Inflammatory macrophage (primary cell): ENCODE measurements at regions not wholly inside any gene's neighbourhood (a gene's known extent, or its start where the extent isn't known, plus 50 kb on each side); places are given as distances from the start of the nearest gene placed in this dataset.
A peak's percentile ranks its signal among the peaks of the same experiment; 100 is the strongest.
"Not testable (repeated sequence)": the region's sequence is repeated elsewhere in the genome, so short reads cannot be mapped to it uniquely, and the experiment has no call there.

ENCODE experiments used
- DNase-seq, 2 donors: peaks; one replicate each; pipeline ENCODE4 v3.0.0-alpha.2; 2020 to 2022

- no peak for DNase-seq
Measured at GRCh38 chr13:81207231-81207630, 866.3 kb upstream of the SPRY2 start.

- DNase-seq, result no peak
Measured at GRCh38 chr13:81203783-81204182, 862.9 kb upstream of the SPRY2 start.

GRCh38 chr13:81199956-81200355 is 859.0 kb upstream of the SPRY2 start:
- no peak for DNase-seq

- no peak for DNase-seq
Measured at GRCh38 chr13:81197966-81198365, 857.0 kb upstream of the SPRY2 start.

- no peak for DNase-seq
Measured at GRCh38 chr13:81197483-81197882, 856.6 kb upstream of the SPRY2 start.

GRCh38 chr13:81194362-81194761 is 853.4 kb upstream of the SPRY2 start:
- no peak for DNase-seq

GRCh38 chr13:81184556-81185265 is 843.8 kb upstream of the SPRY2 start:
- DNase-seq, result no peak

GRCh38 chr13:81172603-81173002 is 831.7 kb upstream of the SPRY2 start:
- DNase-seq, result no peak

GRCh38 chr13:81171065-81171647 is 830.2 kb upstream of the SPRY2 start:
- DNase-seq, result peak in 1 of 2 donors; percentile 10

- not testable (repeated sequence) for DNase-seq
Measured at GRCh38 chr13:81163823-81164222, 822.9 kb upstream of the SPRY2 start.

GRCh38 chr13:81153478-81153877 is 812.6 kb upstream of the SPRY2 start:
- DNase-seq, result no peak

- no peak for DNase-seq
Measured at GRCh38 chr13:81148822-81149221, 807.9 kb upstream of the SPRY2 start.

GRCh38 chr13:81146576-81146975 is 805.6 kb upstream of the SPRY2 start:
- DNase-seq, result not testable (repeated sequence)

- DNase-seq, result no peak
Measured at GRCh38 chr13:81142306-81142999, 801.5 kb upstream of the SPRY2 start.

GRCh38 chr13:81140675-81141074 is 799.7 kb upstream of the SPRY2 start:
- DNase-seq, result no peak

GRCh38 chr13:81139987-81140386 is 799.1 kb upstream of the SPRY2 start:
- no peak for DNase-seq

- DNase-seq, result no peak
Measured at GRCh38 chr13:81138353-81138980, 797.5 kb upstream of the SPRY2 start.

GRCh38 chr13:81133066-81133465 is 792.1 kb upstream of the SPRY2 start:
- DNase-seq, result no peak

GRCh38 chr13:81117416-81117815 is 776.5 kb upstream of the SPRY2 start:
- no peak for DNase-seq

- DNase-seq, result no peak
Measured at GRCh38 chr13:81116461-81117282, 775.7 kb upstream of the SPRY2 start.

- DNase-seq, result no peak
Measured at GRCh38 chr13:81109026-81109425, 768.1 kb upstream of the SPRY2 start.

- no peak for DNase-seq
Measured at GRCh38 chr13:81106348-81106747, 765.4 kb upstream of the SPRY2 start.
